K562 (cell line): ENCODE measurements at regions not wholly inside any gene's neighbourhood (a gene's known extent, or its start where the extent isn't known, plus 50 kb on each side); places are given as distances from the start of the nearest gene placed in this dataset.

Experiments used
- ATAC-seq: fragments of 200-7000 bp; cut with Tn5 transposase; 3 replicates; pipeline ENCODE4 v1.9.1; 2020; ENCODE audit warnings: moderate library complexity
- BruUV-seq: library from RNA; stranded (reverse); fragments of 400-500 nt; replicated peaks from 2 replicates; lab custom pipeline; 2021; lab: Mats Ljungman, UMichigan
- CTCF ChIA-PET: fragments of 300-600 bp; formaldehyde crosslinking; extraction: SDS; loops from one replicate; lab custom pipeline; 2021; ENCODE audit warnings: low intra/inter-chr PET ratio; lab: Yijun Ruan, JAX
- POLR2A ChIA-PET: fragments of 300-600, 350-650 bp; sonication (Branson Sonifier 250); formaldehyde crosslinking; extraction: SDS; loops from one replicate; lab custom pipeline; 2021; ENCODE audit warnings: antibody characterized with exemption, inconsistent platforms; lab: Yijun Ruan, JAX
- DNase-seq, 4 experiments: peaks; one replicate each; pipeline versions ENCODE4 v3.0.0 to v3.0.0-alpha.2; 2011 to 2018; ENCODE audit warnings: low spot score in 3 of 4, mixed read lengths in 3 of 4; ENCODE audit errors: extremely low read depth in 1 of 4
- FAIRE-seq: peaks from 2 replicates; lab custom pipeline; 2011; peaks lifted over from hg19 to GRCh38; lab: Jason Lieb, UNC
- H2AFZ ChIP-seq: 2 replicates; pipeline ENCODE4 v1.6.0; 2011; ENCODE audit warnings: low read depth, low read length, control low read depth, inconsistent platforms
- H3K27ac ChIP-seq: fragments of 200-600 bp; 3 replicates; pipeline ENCODE4 v1.8.0; 2011; ENCODE audit warnings: low read depth, mild to moderate bottlenecking, control low read depth, inconsistent platforms, low read length, moderate library complexity, mixed read lengths; ENCODE audit errors: extremely low read depth
- H3K27me3 ChIP-seq, 2 experiments: fragments of 300-600 bp in 1 of 2; 2 replicates in 1 of 2; 3 replicates in 1 of 2; pipeline versions ENCODE4 v1.6.0 to v1.8.0; 2011; ENCODE audit warnings: inconsistent platforms in 2 of 2, low read length in 2 of 2, mild to moderate bottlenecking in 1 of 2, mixed read lengths in 1 of 2, moderate library complexity in 1 of 2; ENCODE audit not compliant: control insufficient read depth in 2 of 2, insufficient read depth in 2 of 2
- H3K36me3 ChIP-seq: fragments of 300-600 bp; 3 replicates; pipeline ENCODE4 v1.8.0; 2011; ENCODE audit warnings: mild to moderate bottlenecking, low read length, inconsistent platforms; ENCODE audit not compliant: control insufficient read depth, insufficient read depth
- H3K4me1 ChIP-seq, 2 experiments: fragments of 200-600 bp in 1 of 2; replicated peaks in 1 of 2; 2 replicates in 1 of 2; 3 replicates in 1 of 2; pipeline versions ENCODE4 v1.5.1 to v1.8.0; 2011; ENCODE audit warnings: inconsistent platforms in 2 of 2, low read length in 2 of 2, mild to moderate bottlenecking in 1 of 2, mixed read lengths in 1 of 2, moderate library complexity in 1 of 2; ENCODE audit not compliant: control insufficient read depth in 2 of 2, insufficient read depth in 2 of 2
- H3K4me2 ChIP-seq: 2 replicates; pipeline ENCODE4 v1.6.1; 2011; ENCODE audit warnings: low read length, control low read depth, inconsistent platforms, mixed read lengths; ENCODE audit not compliant: insufficient read depth
- H3K4me3 ChIP-seq: fragments of 200-600 bp; sonication (generic), shearing (Covaris generic); 2 replicates; pipeline ENCODE4 v1.5.1; 2016; ENCODE audit warnings: control low read depth, inconsistent platforms
- H3K79me2 ChIP-seq: fragments of 200-600 bp; 3 replicates; pipeline ENCODE4 v1.8.0; 2011; ENCODE audit warnings: low read length, inconsistent platforms; ENCODE audit not compliant: control insufficient read depth, insufficient read depth
- H3K9ac ChIP-seq, 2 experiments: 2 replicates each; pipeline versions ENCODE4 v1.6.0 to v1.6.1; 2011; ENCODE audit warnings: low read depth in 2 of 2, low read length in 2 of 2, control low read depth in 1 of 2, inconsistent platforms in 1 of 2, mild to moderate bottlenecking in 1 of 2, mixed read lengths in 1 of 2; ENCODE audit not compliant: insufficient read depth in 1 of 2
- H3K9me1 ChIP-seq: one replicate; pipeline ENCODE4 v1.6.0; 2011; ENCODE audit warnings: inconsistent platforms, mild to moderate bottlenecking, low read length, moderate library complexity; ENCODE audit not compliant: control insufficient read depth, insufficient read depth
- H3K9me3 ChIP-seq: replicated peaks from 2 replicates; pipeline ENCODE4 v1.5.1; 2011; ENCODE audit warnings: low read depth, low read length, inconsistent platforms; ENCODE audit not compliant: control insufficient read depth, insufficient read depth
- H4K20me1 ChIP-seq: replicated peaks from 2 replicates; pipeline ENCODE4 v1.6.1; 2011; ENCODE audit warnings: low read length, inconsistent platforms, mixed read lengths; ENCODE audit not compliant: control insufficient read depth, insufficient read depth
- HCFC1 ChIP-seq: IDR thresholded peaks from 2 replicates; pipeline ENCODE4 v1.6.1; 2012; ENCODE audit warnings: low read depth, low read length, improper control_type of control experiment
- HDGF ChIP-seq: fragments of 450-650 bp; IDR thresholded peaks from 2 replicates; pipeline ENCODE4 v1.6.1; 2016
- MTA2 ChIP-seq: fragments of 450-650 bp; IDR thresholded peaks from 2 replicates; pipeline ENCODE4 v1.6.1; 2016; ENCODE audit warnings: low read depth
- POU5F1 ChIP-seq: fragments of 150-350 bp; IDR thresholded peaks from 2 replicates; pipeline ENCODE4 v1.6.1; 2014; ENCODE audit warnings: borderline replicate concordance, low read length, low read depth, mild to moderate bottlenecking; ENCODE audit not compliant: partially characterized antibody
- RB1 ChIP-seq: fragments of 450-650 bp; IDR thresholded peaks from 2 replicates; pipeline ENCODE4 v1.6.1; 2017; ENCODE audit warnings: low read depth, mild to moderate bottlenecking
- SP1 ChIP-seq: sonication (generic); formaldehyde crosslinking; IDR thresholded peaks from 2 replicates; pipeline ENCODE4 v1.8.1; 2022; ENCODE audit warnings: mild to moderate bottlenecking, missing genetic modification reagents
- WGBS: fragments of 100-300 bp; shearing (Covaris generic); methylation state at CpG from one replicate; pipeline ENCODE4 v1.1.6; 2016; ENCODE audit warnings: low coverage, mixed read lengths; ENCODE audit not compliant: insufficient coverage; ENCODE audit errors: missing lambda C conversion rate; 5-methylcytosine and 5-hydroxymethylcytosine counted together
- in situ Hi-C: fragments of 300-500 bp; cut with MboI; formaldehyde crosslinking; loops from 4 replicates; pipeline ENCODE4 v1.15.0; 2018; ENCODE audit warnings: inconsistent platforms, mixed read lengths
- intact Hi-C: fragments of 100-400 bp; cut with micrococcal nuclease; formaldehyde crosslinking; loops from 2 replicates; pipeline ENCODE4 v1.14.2; 2022
- TF ChIP-seq, protein P1 (sequence below): sonication (generic); formaldehyde crosslinking; IDR thresholded peaks from 2 replicates; pipeline ENCODE4 v1.8.0; 2022; ENCODE audit warnings: missing genetic modification reagents, mild to moderate bottlenecking, borderline replicate concordance
- TF ChIP-seq, protein P2 (sequence below): IDR thresholded peaks from 2 replicates; pipeline ENCODE4 v1.6.1; 2011; ENCODE audit warnings: borderline replicate concordance, low read depth, mild to moderate bottlenecking, moderate library complexity, low read length; ENCODE audit not compliant: insufficient read depth, poor library complexity, severe bottlenecking

DNA sequence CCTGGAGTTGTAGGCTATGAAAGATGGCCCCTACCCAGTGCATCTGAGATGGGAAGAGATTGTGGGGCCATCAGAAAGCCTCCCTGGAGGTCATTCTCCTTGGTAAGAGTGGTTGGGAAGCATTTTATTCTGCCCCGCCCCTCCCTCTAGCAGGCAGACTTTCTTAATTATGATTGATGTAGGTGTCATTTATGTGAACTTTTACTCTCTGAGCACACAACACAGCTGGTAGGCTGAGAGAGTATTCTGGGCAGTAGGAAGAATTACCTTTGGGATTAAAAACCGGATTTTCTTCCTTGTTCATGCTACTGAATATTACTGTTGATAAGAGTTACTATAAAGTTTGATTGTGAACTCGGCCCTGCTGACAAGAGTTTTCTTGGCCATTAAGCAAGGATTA, 266.8 kb downstream of the TTC6 start:
- no peak overlapping the region for H2AFZ ChIP-seq
- H3K79me2 ChIP-seq, result no peaks in the 10 kb centered on the region
- no peak overlapping the region for H3K4me2 ChIP-seq
- H3K27me3 ChIP-seq, result no peaks in the 10 kb centered on the region
- intact Hi-C loops (no loop called here), in situ Hi-C loops (no loop called here)
- ChIA-PET POLR2A (no interaction called here), CTCF (no interaction called here)
- 0% methylated on average over 3 of the region's 3 CpGs for WGBS
- H3K9ac ChIP-seq, result no peak overlapping the region
- H3K4me1 ChIP-seq, result no peaks in the 10 kb centered on the region
- no TSS peak for BruUV-seq
- no peaks in the 10 kb centered on the region for H3K9me1 ChIP-seq
- ATAC-seq (no peak), DNase-seq (no peak), FAIRE-seq (no peak)
- H3K9me3 ChIP-seq, result no peaks in the 10 kb centered on the region
- no peaks in the 10 kb centered on the region for H3K36me3 ChIP-seq
- no peak overlapping the region for H3K27ac ChIP-seq
- H4K20me1 ChIP-seq, result no peaks in the 10 kb centered on the region
- no peak overlapping the region for H3K4me3 ChIP-seq
- TF ChIP-seq RB1, result no peak
- TF ChIP-seq SP1 (CRISPR knock-in tag), result no peak
- no peak for TF ChIP-seq POU5F1
- TF ChIP-seq, protein P1, sequence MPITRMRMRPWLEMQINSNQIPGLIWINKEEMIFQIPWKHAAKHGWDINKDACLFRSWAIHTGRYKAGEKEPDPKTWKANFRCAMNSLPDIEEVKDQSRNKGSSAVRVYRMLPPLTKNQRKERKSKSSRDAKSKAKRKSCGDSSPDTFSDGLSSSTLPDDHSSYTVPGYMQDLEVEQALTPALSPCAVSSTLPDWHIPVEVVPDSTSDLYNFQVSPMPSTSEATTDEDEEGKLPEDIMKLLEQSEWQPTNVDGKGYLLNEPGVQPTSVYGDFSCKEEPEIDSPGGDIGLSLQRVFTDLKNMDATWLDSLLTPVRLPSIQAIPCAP, result no peak
- TF ChIP-seq, protein P2, sequence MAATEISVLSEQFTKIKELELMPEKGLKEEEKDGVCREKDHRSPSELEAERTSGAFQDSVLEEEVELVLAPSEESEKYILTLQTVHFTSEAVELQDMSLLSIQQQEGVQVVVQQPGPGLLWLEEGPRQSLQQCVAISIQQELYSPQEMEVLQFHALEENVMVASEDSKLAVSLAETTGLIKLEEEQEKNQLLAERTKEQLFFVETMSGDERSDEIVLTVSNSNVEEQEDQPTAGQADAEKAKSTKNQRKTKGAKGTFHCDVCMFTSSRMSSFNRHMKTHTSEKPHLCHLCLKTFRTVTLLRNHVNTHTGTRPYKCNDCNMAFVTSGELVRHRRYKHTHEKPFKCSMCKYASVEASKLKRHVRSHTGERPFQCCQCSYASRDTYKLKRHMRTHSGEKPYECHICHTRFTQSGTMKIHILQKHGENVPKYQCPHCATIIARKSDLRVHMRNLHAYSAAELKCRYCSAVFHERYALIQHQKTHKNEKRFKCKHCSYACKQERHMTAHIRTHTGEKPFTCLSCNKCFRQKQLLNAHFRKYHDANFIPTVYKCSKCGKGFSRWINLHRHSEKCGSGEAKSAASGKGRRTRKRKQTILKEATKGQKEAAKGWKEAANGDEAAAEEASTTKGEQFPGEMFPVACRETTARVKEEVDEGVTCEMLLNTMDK, result no peak
- no peak for TF ChIP-seq MTA2
- TF ChIP-seq HDGF, result no peak
- no peak for TF ChIP-seq HCFC1
- TF ChIP-seq, all 486 proteins: peak for 0
